Endothelial cell of umbilical vein (primary cell): ENCODE measurements at regions not wholly inside any gene's neighbourhood (a gene's known extent, or its start where the extent isn't known, plus 50 kb on each side); places are given as distances from the start of the nearest gene placed in this dataset.

Experiments
- BruUV-seq: library from RNA; stranded (reverse); fragments of 400-500 nt; replicated peaks from 2 replicates; lab custom pipeline; 2021; lab: Mats Ljungman, UMichigan
- CTCF ChIA-PET: fragments of 300-600, 350-600 bp; sonication (Branson Sonifier 250); formaldehyde crosslinking; loops from one replicate; lab custom pipeline; 2021; ENCODE audit warnings: antibody characterized with exemption, inconsistent platforms; lab: Charles Lee
- POLR2A ChIA-PET: fragments of 300-600, 350-600 bp; sonication (Branson Sonifier 250); formaldehyde crosslinking; loops from one replicate; lab custom pipeline; 2021; ENCODE audit warnings: antibody characterized with exemption, inconsistent platforms; lab: Charles Lee
- DNase-seq: peaks from one replicate; pipeline ENCODE4 v3.0.0-alpha.2; 2011; ENCODE audit warnings: low read depth, low spot score
- FAIRE-seq: peaks from 2 replicates; lab custom pipeline; 2011; peaks lifted over from hg19 to GRCh38; lab: Jason Lieb, UNC
- H2AFZ ChIP-seq: 2 replicates; pipeline ENCODE4 v1.6.0; 2012; ENCODE audit warnings: low read depth, low read length, control low read depth, inconsistent platforms
- H3K27ac ChIP-seq: 2 replicates; pipeline ENCODE4 v1.5.1; 2011; ENCODE audit warnings: low read depth, mild to moderate bottlenecking, control low read depth, low read length, moderate library complexity; ENCODE audit not compliant: insufficient read depth
- H3K27me3 ChIP-seq, 2 experiments: 2 replicates each; pipeline versions ENCODE4 v1.6.0 to v1.6.1; 2011; ENCODE audit warnings: low read length in 2 of 2, mixed read lengths in 1 of 2; ENCODE audit not compliant: control insufficient read depth in 2 of 2, insufficient read depth in 2 of 2
- H3K36me3 ChIP-seq, 2 experiments: 2 replicates in 1 of 2; 3 replicates in 1 of 2; pipeline ENCODE4 v1.5.1; 2011; ENCODE audit warnings: low read length in 2 of 2, mild to moderate bottlenecking in 1 of 2, moderate library complexity in 1 of 2; ENCODE audit not compliant: control insufficient read depth in 2 of 2, insufficient read depth in 2 of 2; ENCODE audit errors: extremely low read depth in 1 of 2
- H3K4me1 ChIP-seq: 3 replicates; pipeline ENCODE4 v1.5.1; 2011; ENCODE audit warnings: mild to moderate bottlenecking, low read length; ENCODE audit not compliant: control insufficient read depth, insufficient read depth; ENCODE audit errors: extremely low read depth
- H3K4me2 ChIP-seq: 2 replicates; pipeline ENCODE4 v1.6.1; 2011; ENCODE audit warnings: low read length, control low read depth, mixed read lengths; ENCODE audit not compliant: insufficient read depth
- H3K4me3 ChIP-seq, 3 experiments: fragments of 200-600 bp in 1 of 3; sonication (generic), shearing (Covaris generic) in 1 of 3; replicated peaks in 1 of 3; 2 replicates each; pipeline ENCODE4 v1.5.1; 2011 to 2016; ENCODE audit warnings: control low read depth in 3 of 3, low read length in 3 of 3, mild to moderate bottlenecking in 2 of 3, inconsistent platforms in 1 of 3, low read depth in 1 of 3, moderate library complexity in 1 of 3; ENCODE audit not compliant: insufficient read depth in 1 of 3
- H3K79me2 ChIP-seq: 2 replicates; pipeline ENCODE4 v1.6.0; 2012; ENCODE audit warnings: low read length, inconsistent platforms; ENCODE audit not compliant: control insufficient read depth, insufficient read depth
- H3K9ac ChIP-seq: replicated peaks from 2 replicates; pipeline ENCODE3; 2011; ENCODE audit warnings: low read length, control low read depth; ENCODE audit not compliant: insufficient read depth; ENCODE audit errors: extremely low read depth
- H3K9me1 ChIP-seq: replicated peaks from 3 replicates; pipeline ENCODE4 v1.6.0; 2011; ENCODE audit warnings: mild to moderate bottlenecking, low read length; ENCODE audit not compliant: control insufficient read depth, insufficient read depth; ENCODE audit errors: extremely low read depth
- H3K9me3 ChIP-seq: replicated peaks from 2 replicates; pipeline ENCODE4 v1.5.1; 2012; ENCODE audit warnings: low read length, inconsistent platforms; ENCODE audit not compliant: control insufficient read depth, insufficient read depth
- H4K20me1 ChIP-seq: replicated peaks from 2 replicates; pipeline ENCODE3; 2011; ENCODE audit warnings: mild to moderate bottlenecking, low read length; ENCODE audit not compliant: control insufficient read depth, insufficient read depth; ENCODE audit errors: extremely low read depth
- EZH2 ChIP-seq: IDR thresholded peaks from 2 replicates; pipeline ENCODE4 v1.6.1; 2012; ENCODE audit warnings: borderline replicate concordance, low read depth, mild to moderate bottlenecking, moderate library complexity, low read length, inconsistent platforms; ENCODE audit not compliant: severe bottlenecking
- FOS ChIP-seq: IDR thresholded peaks from 2 replicates; pipeline ENCODE4 v1.6.1; 2011; ENCODE audit warnings: mild to moderate bottlenecking, low read length, moderate library complexity, borderline replicate concordance; ENCODE audit not compliant: insufficient read depth
- GATA2 ChIP-seq: IDR thresholded peaks from 2 replicates; pipeline ENCODE4 v1.7.0; 2011; ENCODE audit warnings: low read depth, mild to moderate bottlenecking, moderate library complexity, mixed read lengths, low read length; ENCODE audit not compliant: insufficient read length, insufficient read depth
- JUN ChIP-seq: IDR thresholded peaks from 2 replicates; pipeline ENCODE4 v1.6.1; 2011; ENCODE audit warnings: borderline replicate concordance, low read depth; ENCODE audit not compliant: insufficient read length, insufficient read depth
- MAX ChIP-seq: IDR thresholded peaks from 2 replicates; pipeline ENCODE4 v1.6.1; 2011; ENCODE audit not compliant: insufficient read depth, insufficient read length
- MYC ChIP-seq: IDR thresholded peaks from one replicate; pipeline ENCODE4 v1.6.1; 2011; ENCODE audit warnings: mild to moderate bottlenecking, low read depth, low read length
- POLR2A ChIP-seq: IDR thresholded peaks from 2 replicates; pipeline ENCODE4 v1.6.1; 2012; ENCODE audit warnings: low read depth, mild to moderate bottlenecking, control low read depth, low read length
- POLR2AphosphoS5 ChIP-seq: IDR thresholded peaks from 2 replicates; pipeline ENCODE4 v1.6.1; 2012; ENCODE audit warnings: low read depth, mild to moderate bottlenecking, control low read depth, low read length, moderate library complexity; ENCODE audit not compliant: insufficient read depth
- dilution Hi-C: fragments of 300-500 bp; cut with MboI; formaldehyde crosslinking; loops from one replicate; pipeline ENCODE4 v1.15.0; 2019; ENCODE audit warnings: low sequenced_read_pairs; ENCODE audit not compliant: extremely low pct_ligation_motif_present
- intact Hi-C: fragments of 100-400 bp; cut with micrococcal nuclease; formaldehyde crosslinking; loops from one replicate; pipeline ENCODE4 v1.10.0; 2022
- TF ChIP-seq, protein P1 (sequence below), 2 donors: IDR thresholded peaks; 1 replicate in 1 of 2; 2 replicates in 1 of 2; pipeline ENCODE4 v1.5.1; 2011; ENCODE audit warnings: low read length in 2 of 2, mild to moderate bottlenecking in 2 of 2, moderate library complexity in 2 of 2, control low read depth in 1 of 2, inconsistent platforms in 1 of 2, low read depth in 1 of 2; ENCODE audit not compliant: insufficient read depth in 1 of 2; ENCODE audit errors: extremely low read depth in 1 of 2

DNA sequence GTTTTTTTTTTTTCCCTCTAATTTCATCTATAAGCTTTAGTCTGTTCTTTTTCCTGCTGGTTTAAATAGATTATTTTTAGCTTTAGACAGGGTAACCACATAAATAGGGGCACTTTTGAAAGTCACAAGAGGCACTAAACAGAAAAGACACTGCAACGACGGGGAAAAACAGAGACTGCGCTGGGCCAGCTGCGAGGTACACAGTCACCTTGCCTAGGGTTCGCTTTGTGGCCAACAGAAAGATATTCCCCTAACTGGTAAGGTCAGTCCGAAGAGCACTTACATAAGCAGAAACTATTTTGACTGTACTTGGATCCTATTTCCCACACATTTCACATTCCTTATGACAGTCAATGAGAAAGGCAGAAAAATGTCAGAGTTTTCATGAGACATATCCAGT lies 175.6 kb upstream of the PHF14 start:
- no peaks in the 10 kb centered on the region for H3K9me3 ChIP-seq
- H3K36me3 ChIP-seq, result no peaks in the 10 kb centered on the region
- H3K9ac ChIP-seq, result no peak overlapping the region
- no peak overlapping the region for H3K4me3 ChIP-seq
- no peak for FAIRE-seq
- no peak overlapping the region for H3K27ac ChIP-seq
- TF ChIP-seq JUN (no peak), MAX (no peak), MYC (no peak)
- CTCF ChIA-PET, result no interaction called here
- H3K27me3 ChIP-seq, result no peaks in the 10 kb centered on the region
- dilution Hi-C loops, result no loop called here
- DNase-seq, result no peak
- intact Hi-C loops, result no loop called here
- H3K4me2 ChIP-seq, result no peak overlapping the region
- H3K4me1 ChIP-seq, result no peaks in the 10 kb centered on the region
- H4K20me1 ChIP-seq, result no peaks in the 10 kb centered on the region
- POLR2A ChIA-PET, result no interaction called here
- no TSS peak for BruUV-seq
- no peak overlapping the region for H2AFZ ChIP-seq
- H3K79me2 ChIP-seq, result no peaks in the 10 kb centered on the region
- H3K9me1 ChIP-seq, result no peaks in the 10 kb centered on the region

DNA sequence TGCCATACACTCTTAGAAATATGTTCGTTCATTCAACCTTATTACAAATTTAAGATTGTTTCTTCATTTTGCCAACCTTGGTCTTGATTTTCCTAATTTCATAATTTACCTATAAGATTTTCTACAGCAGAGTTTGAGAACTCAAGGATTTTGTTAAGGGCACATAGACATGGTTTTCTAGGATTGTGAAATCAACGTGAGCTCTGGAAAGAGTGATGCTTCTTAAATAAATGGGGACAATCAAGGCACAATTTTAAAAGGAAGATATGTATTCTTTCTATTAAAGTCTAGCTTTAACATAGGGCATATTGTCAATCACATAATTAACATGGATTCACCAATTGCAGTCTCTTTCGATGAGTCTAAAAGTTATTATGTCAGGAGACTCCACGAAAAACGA lies 174.2 kb upstream of the PHF14 start:
- Histone ChIP-seq H3K27me3 (no peaks in the 10 kb centered on the region), H3K9me3 (no peaks in the 10 kb centered on the region), H3K4me1 (no peaks in the 10 kb centered on the region), H3K36me3 (no peaks in the 10 kb centered on the region), H3K4me2 (no peak overlapping the region), H3K79me2 (no peaks in the 10 kb centered on the region), H2AFZ (no peak overlapping the region), H3K4me3 (no peak overlapping the region), H3K9me1 (no peaks in the 10 kb centered on the region), H3K9ac (no peak overlapping the region), H4K20me1 (no peaks in the 10 kb centered on the region), H3K27ac (no peak overlapping the region)
- dilution Hi-C loops, result no loop called here
- CTCF ChIA-PET, result no interaction called here
- intact Hi-C loops, result no loop called here
- TF ChIP-seq MYC (no peak), POLR2AphosphoS5 (no peak), POLR2A (no peak), FOS (no peak), GATA2 (no peak), EZH2 (no peak), MAX (no peak), JUN (no peak)
- TF ChIP-seq, protein P1, sequence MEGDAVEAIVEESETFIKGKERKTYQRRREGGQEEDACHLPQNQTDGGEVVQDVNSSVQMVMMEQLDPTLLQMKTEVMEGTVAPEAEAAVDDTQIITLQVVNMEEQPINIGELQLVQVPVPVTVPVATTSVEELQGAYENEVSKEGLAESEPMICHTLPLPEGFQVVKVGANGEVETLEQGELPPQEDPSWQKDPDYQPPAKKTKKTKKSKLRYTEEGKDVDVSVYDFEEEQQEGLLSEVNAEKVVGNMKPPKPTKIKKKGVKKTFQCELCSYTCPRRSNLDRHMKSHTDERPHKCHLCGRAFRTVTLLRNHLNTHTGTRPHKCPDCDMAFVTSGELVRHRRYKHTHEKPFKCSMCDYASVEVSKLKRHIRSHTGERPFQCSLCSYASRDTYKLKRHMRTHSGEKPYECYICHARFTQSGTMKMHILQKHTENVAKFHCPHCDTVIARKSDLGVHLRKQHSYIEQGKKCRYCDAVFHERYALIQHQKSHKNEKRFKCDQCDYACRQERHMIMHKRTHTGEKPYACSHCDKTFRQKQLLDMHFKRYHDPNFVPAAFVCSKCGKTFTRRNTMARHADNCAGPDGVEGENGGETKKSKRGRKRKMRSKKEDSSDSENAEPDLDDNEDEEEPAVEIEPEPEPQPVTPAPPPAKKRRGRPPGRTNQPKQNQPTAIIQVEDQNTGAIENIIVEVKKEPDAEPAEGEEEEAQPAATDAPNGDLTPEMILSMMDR (IDR thresholded peaks at IDR 0.05; ENCODE audit: extremely low read depth in 1 of 2, insufficient read depth in 1 of 2, low read depth in 1 of 2, low read length in 2 of 2), result no peak
- DNase-seq (no peak), FAIRE-seq (no peak)
- BruUV-seq, result no TSS peak
- POLR2A ChIA-PET, result no interaction called here
